Ishikawa (cell line): ENCODE measurements at regions not wholly inside any gene's neighbourhood (a gene's known extent, or its start where the extent isn't known, plus 50 kb on each side); places are given as distances from the start of the nearest gene placed in this dataset.

Source experiments
- CEBPB ChIP-seq: IDR thresholded peaks from 2 replicates; pipeline ENCODE4 v1.6.1; 2012
- EGR1 ChIP-seq: IDR thresholded peaks from 2 replicates; pipeline ENCODE4 v1.6.1; 2012
- EP300 ChIP-seq: IDR thresholded peaks from 2 replicates; pipeline ENCODE4 v1.6.1; 2012; ENCODE audit warnings: borderline replicate concordance
- MAX ChIP-seq: IDR thresholded peaks from 2 replicates; pipeline ENCODE4 v1.6.1; 2012
- NFIC ChIP-seq: IDR thresholded peaks from 2 replicates; pipeline ENCODE4 v1.6.1; 2012
- RAD21 ChIP-seq: IDR thresholded peaks from 2 replicates; pipeline ENCODE4 v1.6.1; 2012; ENCODE audit warnings: low read depth
- REST ChIP-seq: IDR thresholded peaks from 2 replicates; pipeline ENCODE4 v1.6.1; 2012; ENCODE audit warnings: low read depth, mild to moderate bottlenecking
- TAF1 ChIP-seq: IDR thresholded peaks from 2 replicates; pipeline ENCODE4 v1.6.1; 2012; ENCODE audit warnings: low read depth, mild to moderate bottlenecking
- TEAD4 ChIP-seq: IDR thresholded peaks from 2 replicates; pipeline ENCODE4 v1.6.1; 2012
- YY1 ChIP-seq: IDR thresholded peaks from 2 replicates; pipeline ENCODE4 v1.6.1; 2012; ENCODE audit warnings: low read depth
- ZBTB7A ChIP-seq: IDR thresholded peaks from 2 replicates; pipeline ENCODE4 v1.6.1; 2012; ENCODE audit warnings: low read depth

GRCh38 chr5:158177146-158177545 is 318.2 kb upstream of the CLINT1 start:
- TF ChIP-seq CEBPB, result no peak
- no peak for TF ChIP-seq MAX
- TF ChIP-seq NFIC, result no peak
- no peak for TF ChIP-seq EGR1
- no peak for TF ChIP-seq RAD21
- no peak for TF ChIP-seq EP300
- no peak for TF ChIP-seq TEAD4
- TF ChIP-seq REST, result no peak
- no peak for TF ChIP-seq YY1
- TF ChIP-seq ZBTB7A, result no peak
- no peak for TF ChIP-seq TAF1
